MM.1S (cell line): ENCODE measurements at regions not wholly inside any gene's neighbourhood (a gene's known extent, or its start where the extent isn't known, plus 50 kb on each side); places are given as distances from the start of the nearest gene placed in this dataset.

ENCODE experiments used
- EZH2 ChIP-seq: fragments of 300-600 bp; sonication (generic); optimal IDR thresholded peaks from 2 replicates; pipeline ENCODE3; 2017; ENCODE audit warnings: low read depth, mild to moderate bottlenecking, antibody characterized with exemption, low read length, mixed read lengths
- TF ChIP-seq, protein P1 (sequence below): fragments of 300-600 bp; sonication (generic); IDR thresholded peaks from 2 replicates; pipeline ENCODE4 v1.5.1; 2016; ENCODE audit warnings: antibody characterized with exemption, low read length, mixed read lengths

DNA sequence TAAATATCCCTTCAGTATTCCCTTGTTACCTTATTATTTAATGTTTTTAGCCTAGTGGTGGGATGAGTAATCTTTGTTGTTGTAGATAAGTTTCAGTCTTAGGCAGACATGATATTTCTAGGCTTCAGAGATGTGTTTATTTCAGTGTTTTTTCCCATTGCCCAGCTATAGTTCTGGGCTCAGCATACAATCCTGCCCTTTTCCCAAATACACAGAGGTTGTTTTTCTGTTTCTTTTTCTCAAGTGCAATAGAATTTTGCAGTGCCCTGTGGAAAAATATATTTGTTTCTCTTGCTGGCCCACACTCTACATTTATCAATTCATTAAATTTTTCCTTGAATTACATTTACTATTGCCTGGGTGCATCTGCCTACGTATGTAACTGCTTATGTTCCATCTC, 321.8 kb downstream of the KCNJ3 start:
- TF ChIP-seq, protein P1, sequence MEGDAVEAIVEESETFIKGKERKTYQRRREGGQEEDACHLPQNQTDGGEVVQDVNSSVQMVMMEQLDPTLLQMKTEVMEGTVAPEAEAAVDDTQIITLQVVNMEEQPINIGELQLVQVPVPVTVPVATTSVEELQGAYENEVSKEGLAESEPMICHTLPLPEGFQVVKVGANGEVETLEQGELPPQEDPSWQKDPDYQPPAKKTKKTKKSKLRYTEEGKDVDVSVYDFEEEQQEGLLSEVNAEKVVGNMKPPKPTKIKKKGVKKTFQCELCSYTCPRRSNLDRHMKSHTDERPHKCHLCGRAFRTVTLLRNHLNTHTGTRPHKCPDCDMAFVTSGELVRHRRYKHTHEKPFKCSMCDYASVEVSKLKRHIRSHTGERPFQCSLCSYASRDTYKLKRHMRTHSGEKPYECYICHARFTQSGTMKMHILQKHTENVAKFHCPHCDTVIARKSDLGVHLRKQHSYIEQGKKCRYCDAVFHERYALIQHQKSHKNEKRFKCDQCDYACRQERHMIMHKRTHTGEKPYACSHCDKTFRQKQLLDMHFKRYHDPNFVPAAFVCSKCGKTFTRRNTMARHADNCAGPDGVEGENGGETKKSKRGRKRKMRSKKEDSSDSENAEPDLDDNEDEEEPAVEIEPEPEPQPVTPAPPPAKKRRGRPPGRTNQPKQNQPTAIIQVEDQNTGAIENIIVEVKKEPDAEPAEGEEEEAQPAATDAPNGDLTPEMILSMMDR: no peak
- no peak for TF ChIP-seq EZH2
